Limb (tissue), 2 donors: ENCODE measurements at regions not wholly inside any gene's neighbourhood (a gene's known extent, or its start where the extent isn't known, plus 50 kb on each side); places are given as distances from the start of the nearest gene placed in this dataset.

Experiments
- DNase-seq, 2 donors: peaks; one replicate each; pipeline ENCODE4 v3.0.0-alpha.2; 2016; ENCODE audit errors: extremely low spot score in 2 of 2

GRCh38 chr9:107894572-107895261, 405.1 kb upstream of the KLF4 start:
- peak; percentile 68 to 86 for DNase-seq

- no peak for DNase-seq
Measured at GRCh38 chr9:107890921-107891465, 401.4 kb upstream of the KLF4 start.

DNA sequence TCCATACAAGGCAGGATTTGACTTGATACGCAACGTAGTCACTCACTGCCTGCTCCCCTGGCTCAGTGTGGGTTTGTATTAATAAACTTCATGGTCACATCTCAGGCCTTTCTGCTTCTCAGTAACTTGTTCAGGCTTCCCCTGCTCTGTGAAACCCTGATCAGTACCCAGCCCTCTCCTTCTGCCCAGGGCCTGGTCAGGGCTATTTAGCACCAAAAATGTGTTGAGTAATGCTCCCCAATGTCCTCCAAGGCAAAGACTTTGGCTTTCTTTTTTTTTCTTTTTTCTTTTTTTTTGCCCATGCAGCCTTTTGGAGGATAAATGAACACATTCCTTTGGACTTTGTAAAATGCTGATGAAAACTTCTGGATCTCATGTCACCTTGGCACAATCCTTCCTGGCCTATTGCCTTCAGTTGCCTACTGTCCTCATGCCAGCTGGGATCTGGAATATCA, 399.2 kb upstream of the KLF4 start:
- DNase-seq: no peak

DNA sequence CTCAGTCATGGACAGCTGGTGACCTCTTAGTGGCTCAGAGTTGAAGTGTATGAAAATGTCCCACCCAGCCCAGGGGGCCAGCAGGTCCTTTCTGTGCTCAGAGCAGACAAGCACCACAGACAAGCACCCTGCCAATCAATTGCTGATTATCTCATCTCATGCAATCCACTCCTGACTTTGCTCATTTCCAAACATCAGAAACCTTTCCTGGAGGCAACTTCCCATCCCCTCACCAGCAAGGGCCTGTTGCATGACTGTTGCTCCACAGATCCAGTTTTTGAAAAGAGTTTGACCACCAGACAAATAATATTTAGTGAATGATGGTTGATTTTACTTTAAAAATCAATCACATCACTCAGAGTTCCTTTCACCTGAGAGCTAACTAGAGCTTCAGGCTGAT, 397.3 kb upstream of the KLF4 start:
- DNase-seq: no peak

DNA sequence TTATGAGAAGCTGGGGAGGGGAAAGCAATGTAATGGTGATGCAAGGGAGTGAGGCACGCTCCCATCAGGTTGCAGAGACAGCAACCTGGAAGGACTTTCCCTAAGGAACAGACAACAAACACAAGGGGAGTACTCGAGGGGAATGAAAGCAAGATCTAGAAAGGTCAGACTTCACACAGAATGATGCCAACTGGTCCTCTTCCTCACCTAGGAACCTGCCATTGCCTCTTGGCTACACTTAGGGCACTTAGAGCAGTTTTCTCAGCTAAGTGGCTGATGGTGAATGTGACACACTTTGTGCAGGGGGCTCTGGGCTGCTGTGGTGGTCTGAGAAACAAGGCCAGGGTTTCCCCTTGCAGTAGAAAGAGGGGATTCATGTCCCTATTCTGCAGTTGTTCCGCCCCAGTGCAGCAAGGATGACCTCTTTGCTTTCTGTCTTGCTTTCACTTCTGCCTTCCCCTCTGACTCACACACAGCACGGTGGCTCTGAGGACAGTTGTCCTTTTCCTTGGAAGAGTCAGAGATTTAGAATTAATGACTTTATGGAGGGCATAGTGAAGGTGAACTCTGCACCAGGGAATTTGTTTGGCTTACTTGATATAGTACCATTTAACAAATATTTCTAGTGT, 394.0 kb upstream of the KLF4 start:
- no peak for DNase-seq

- DNase-seq: no peak
Measured at GRCh38 chr9:107881626-107882300, 392.2 kb upstream of the KLF4 start.

- DNase-seq: no peak
Measured at GRCh38 chr9:107878462-107878861, 388.9 kb upstream of the KLF4 start.

- DNase-seq: no peak
Measured at GRCh38 chr9:107875571-107875980, 386.0 kb upstream of the KLF4 start.

GRCh38 chr9:107874591-107875369, 385.2 kb upstream of the KLF4 start:
- no peak for DNase-seq

- DNase-seq: no peak
Measured at GRCh38 chr9:107874137-107874536, 384.6 kb upstream of the KLF4 start.

- DNase-seq: no peak
Measured at GRCh38 chr9:107872457-107873192, 383.1 kb upstream of the KLF4 start.

GRCh38 chr9:107870927-107871680, 381.5 kb upstream of the KLF4 start:
- DNase-seq: no peak

DNA sequence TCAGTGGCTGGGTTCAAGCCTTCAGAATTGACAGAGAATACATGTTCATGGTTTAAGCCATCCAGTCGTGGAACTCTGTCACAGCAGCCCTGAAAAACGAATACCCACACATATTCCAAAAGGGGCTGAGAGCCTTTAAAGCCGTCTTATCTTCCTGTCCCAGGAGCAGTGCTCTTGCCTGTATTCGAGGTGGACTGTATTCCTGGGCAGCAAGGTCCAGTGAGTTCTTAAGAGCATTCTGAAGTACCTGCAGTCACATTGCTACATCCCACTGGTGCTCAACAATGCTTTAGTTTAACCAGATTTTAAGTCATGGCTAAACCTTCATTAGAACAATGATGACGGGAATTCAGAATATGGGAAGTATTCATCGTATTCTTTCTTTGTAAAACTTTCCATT, 380.7 kb upstream of the KLF4 start:
- no peak for DNase-seq

- no peak for DNase-seq
Measured at GRCh38 chr9:107869111-107869510, 379.5 kb upstream of the KLF4 start.

- DNase-seq: no peak
Measured at GRCh38 chr9:107868186-107868585, 378.6 kb upstream of the KLF4 start.

DNA sequence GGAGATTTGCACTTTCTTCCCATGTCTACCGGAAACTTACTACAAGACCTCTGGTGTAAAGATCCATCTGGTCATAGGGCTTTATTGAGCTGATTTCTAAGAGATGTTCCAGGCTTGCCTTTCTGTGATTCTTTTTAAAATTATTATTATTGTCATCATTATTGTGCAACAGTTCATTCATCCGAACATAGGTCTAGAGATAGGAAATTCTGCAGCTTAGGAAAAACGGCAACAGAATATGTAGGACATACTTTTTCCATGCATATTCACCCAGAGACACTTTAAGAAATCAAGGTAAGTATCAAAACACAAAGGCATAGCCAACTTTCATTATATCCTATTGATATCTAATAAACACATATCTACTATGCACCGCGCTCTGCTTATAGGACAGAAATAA, 378.2 kb upstream of the KLF4 start:
- DNase-seq: no peak

- DNase-seq: no peak
Measured at GRCh38 chr9:107866711-107867311, 377.2 kb upstream of the KLF4 start.

GRCh38 chr9:107863396-107863795, 373.8 kb upstream of the KLF4 start:
- DNase-seq: no peak

- DNase-seq: no peak
Measured at GRCh38 chr9:107862881-107863280, 373.3 kb upstream of the KLF4 start.

GRCh38 chr9:107862323-107862722, 372.8 kb upstream of the KLF4 start:
- no peak for DNase-seq
